Uterus (tissue), 2 donors: ENCODE measurements at regions not wholly inside any gene's neighbourhood (a gene's known extent, or its start where the extent isn't known, plus 50 kb on each side); places are given as distances from the start of the nearest gene placed in this dataset.
A peak's percentile ranks its signal among the peaks of the same experiment; 100 is the strongest.
"Not testable (repeated sequence)": the region's sequence is repeated elsewhere in the genome, so short reads cannot be mapped to it uniquely, and the experiment has no call there.

Experiments used
- POLR2A ChIP-seq, 2 donors: fragments of 450-650 bp; IDR thresholded peaks; one replicate each; pipeline ENCODE4 v1.6.1; 2016; ENCODE audit warnings: antibody characterized with exemption in 2 of 2, mild to moderate bottlenecking in 1 of 2, moderate library complexity in 1 of 2
- TF ChIP-seq, protein P1 (sequence below), 4 experiments: fragments of 200-600 bp in 2 of 4; fragments of 450-650 bp in 2 of 4; sonication (generic) in 2 of 4; IDR thresholded peaks; one replicate each; pipeline ENCODE4 v1.5.1; 2016 to 2019; ENCODE audit warnings: antibody characterized with exemption in 4 of 4, mild to moderate bottlenecking in 2 of 4, moderate library complexity in 1 of 4

DNA sequence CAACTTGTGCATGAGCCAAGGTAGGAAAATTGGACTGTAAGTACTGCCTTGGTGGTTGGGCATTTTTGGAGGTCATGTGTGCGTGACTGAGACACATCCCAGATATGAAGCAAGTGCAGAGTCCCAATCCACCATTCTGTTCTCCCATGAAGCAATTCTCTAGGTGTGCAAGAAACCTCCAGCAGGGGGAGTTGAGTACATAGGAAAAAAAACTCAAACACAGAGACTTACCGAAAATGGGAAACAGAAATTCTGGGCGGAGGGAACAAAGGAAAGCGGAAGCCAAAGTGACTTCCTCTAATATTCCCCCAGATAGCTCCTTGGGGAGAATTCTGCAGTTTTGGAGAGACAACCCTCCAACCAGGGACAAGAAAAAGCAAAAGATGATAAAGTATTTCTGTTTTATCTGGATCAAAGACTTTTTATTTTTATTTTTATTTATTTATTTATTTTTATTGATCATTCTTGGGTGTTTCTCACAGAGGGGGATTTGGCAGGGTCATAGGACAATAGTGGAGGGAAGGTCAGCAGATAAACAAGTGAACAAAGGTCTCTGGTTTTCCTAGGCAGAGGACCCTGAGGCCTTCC, 76.9 kb downstream of the APOBEC1 start:
- TF ChIP-seq, protein P1, sequence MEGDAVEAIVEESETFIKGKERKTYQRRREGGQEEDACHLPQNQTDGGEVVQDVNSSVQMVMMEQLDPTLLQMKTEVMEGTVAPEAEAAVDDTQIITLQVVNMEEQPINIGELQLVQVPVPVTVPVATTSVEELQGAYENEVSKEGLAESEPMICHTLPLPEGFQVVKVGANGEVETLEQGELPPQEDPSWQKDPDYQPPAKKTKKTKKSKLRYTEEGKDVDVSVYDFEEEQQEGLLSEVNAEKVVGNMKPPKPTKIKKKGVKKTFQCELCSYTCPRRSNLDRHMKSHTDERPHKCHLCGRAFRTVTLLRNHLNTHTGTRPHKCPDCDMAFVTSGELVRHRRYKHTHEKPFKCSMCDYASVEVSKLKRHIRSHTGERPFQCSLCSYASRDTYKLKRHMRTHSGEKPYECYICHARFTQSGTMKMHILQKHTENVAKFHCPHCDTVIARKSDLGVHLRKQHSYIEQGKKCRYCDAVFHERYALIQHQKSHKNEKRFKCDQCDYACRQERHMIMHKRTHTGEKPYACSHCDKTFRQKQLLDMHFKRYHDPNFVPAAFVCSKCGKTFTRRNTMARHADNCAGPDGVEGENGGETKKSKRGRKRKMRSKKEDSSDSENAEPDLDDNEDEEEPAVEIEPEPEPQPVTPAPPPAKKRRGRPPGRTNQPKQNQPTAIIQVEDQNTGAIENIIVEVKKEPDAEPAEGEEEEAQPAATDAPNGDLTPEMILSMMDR (IDR thresholded peaks at IDR 0.05): peak in 2 of 4 experiments; percentile 22 to 27
- TF ChIP-seq POLR2A (IDR thresholded peaks at IDR 0.05): not testable (repeated sequence)
